ENCODE measurements at regions not wholly inside any gene's neighbourhood (a gene's known extent, or its start where the extent isn't known, plus 50 kb on each side); places are given as distances from the start of the nearest gene placed in this dataset.
A peak's percentile ranks its signal among the peaks of the same experiment; 100 is the strongest.
"Not testable (repeated sequence)": the region's sequence is repeated elsewhere in the genome, so short reads cannot be mapped to it uniquely, and the experiment has no call there.

DNA sequence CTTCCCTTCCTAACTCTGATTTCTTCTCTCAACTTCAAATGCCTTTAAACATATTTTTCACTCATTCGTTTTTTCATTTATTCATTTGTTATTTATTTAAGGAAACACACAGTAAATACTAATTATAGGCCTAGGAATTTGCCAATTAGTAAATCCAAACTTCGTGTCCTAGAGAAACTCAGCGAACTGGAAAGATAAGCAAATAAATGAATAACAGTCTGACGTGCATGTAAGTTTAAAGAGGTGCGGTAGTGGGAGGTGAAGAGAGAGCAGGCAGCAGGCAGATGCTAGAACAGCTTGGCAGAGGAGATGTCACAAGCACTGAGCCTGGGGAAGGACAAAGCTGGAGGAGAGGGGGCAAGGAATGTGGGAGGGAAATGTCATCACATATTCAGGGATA, 228.2 kb downstream of the DPY19L2 start:
- Mint-ChIP-seq H3K4me1 (no peaks in the 10 kb centered on the region), H3K27ac (peak overlapping the region in 1 of 6 donors; percentile 4), H3K4me3 (no peak overlapping the region), H3K36me3 (no peaks in the 10 kb centered on the region), H3K27me3 (no peaks in the 10 kb centered on the region), H3K9me3 (peaks cover 0 to 6% (median 0%) of the 10 kb centered on the region in 7 donors)
- ATAC-seq (ENCODE audit: low read depth in 2 of 2): no peak
- no peak for DNase-seq

DNA sequence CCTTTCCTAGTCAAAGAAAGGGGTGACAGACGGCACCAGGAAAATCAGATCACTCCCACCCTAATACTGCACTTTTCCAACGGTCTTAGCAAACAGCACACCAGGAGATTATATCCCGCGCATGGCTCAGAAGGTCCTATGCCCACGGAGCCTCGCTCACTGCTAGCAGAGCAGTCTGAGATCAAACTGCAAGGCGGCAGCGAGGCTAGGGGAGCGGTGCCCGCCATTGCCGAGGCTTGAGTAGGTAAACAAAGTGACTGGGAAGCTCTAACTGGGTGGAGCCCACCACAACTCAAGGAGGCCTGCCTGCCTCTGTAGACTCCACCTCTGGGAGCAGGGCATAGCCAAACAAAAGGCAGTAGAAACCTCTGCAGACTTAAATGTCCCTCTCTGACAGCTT, 233.9 kb downstream of the DPY19L2 start:
- not testable (repeated sequence) for H3K36me3 Mint-ChIP-seq; ATAC-seq (ENCODE audit: low read depth in 2 of 2); H3K4me3 Mint-ChIP-seq; H3K4me1 Mint-ChIP-seq; H3K27ac Mint-ChIP-seq; DNase-seq; H3K27me3 Mint-ChIP-seq
- peaks cover 0 to 13% (median 3%) of the 10 kb centered on the region in 7 donors for H3K9me3 Mint-ChIP-seq

DNA sequence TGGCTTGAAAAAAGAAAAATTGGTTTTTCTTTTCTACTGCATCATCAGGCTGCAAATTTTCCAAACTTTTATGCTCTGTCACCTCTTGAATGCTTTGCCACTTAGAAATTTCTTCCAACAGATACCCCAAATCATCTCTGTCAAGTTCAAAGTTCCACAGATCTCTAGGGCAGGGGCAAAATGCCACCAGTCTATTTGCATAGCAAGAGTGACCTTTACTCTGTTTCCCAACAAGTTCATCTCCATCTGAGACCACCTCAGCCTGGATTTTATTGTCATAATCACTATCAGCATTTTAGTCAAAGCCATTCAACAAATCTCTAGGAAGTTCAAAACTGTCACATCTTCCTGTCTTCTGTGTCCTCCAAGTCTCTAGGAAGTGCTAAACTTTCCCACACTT, 240.3 kb downstream of the DPY19L2 start:
- DNase-seq; H3K27ac Mint-ChIP-seq; H3K9me3 Mint-ChIP-seq; H3K4me3 Mint-ChIP-seq; H3K27me3 Mint-ChIP-seq; ATAC-seq (ENCODE audit: low read depth in 2 of 2); H3K4me1 Mint-ChIP-seq; H3K36me3 Mint-ChIP-seq: not testable (repeated sequence)

DNA sequence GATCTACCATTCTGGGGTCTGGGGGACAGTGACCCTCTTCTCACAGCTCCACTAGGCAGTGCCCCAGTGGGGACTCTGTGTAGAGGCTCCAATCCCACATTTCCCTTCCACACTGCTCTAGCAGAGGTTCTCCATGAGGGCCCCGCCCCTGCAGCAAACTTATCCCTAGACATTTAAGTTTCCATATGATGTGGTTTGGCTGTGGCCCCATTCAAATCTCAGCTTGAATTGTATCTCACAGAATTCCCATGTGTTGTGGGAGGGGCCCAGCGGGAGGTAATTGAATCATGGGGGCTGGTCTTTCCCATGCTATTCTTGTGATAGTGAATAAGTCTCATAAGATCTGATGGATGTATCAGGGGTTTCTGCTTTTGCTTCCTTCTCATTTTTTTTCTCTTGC, 241.3 kb downstream of the DPY19L2 start:
- not testable (repeated sequence) for H3K27ac Mint-ChIP-seq; H3K27me3 Mint-ChIP-seq; DNase-seq; H3K4me1 Mint-ChIP-seq; H3K36me3 Mint-ChIP-seq; H3K9me3 Mint-ChIP-seq; ATAC-seq (ENCODE audit: low read depth in 2 of 2); H3K4me3 Mint-ChIP-seq

DNA sequence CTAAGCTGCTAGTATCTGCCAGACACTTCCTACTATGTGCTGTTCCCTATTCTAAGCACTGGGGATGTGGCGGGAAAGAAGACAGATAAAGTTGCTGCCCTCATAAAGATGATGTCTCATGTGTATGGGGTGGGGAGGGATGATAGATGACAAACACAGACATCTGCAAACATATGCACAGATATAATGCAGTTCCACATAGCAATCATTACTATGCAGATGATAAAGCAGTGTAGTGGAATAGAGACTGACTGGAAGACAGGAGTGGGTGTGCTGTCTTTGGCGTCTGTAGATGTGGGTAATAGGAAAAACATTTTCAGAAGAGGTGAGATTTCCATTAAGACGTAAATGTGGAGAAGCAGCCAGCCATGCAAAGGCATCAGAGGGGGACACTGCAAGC, 243.6 kb downstream of the DPY19L2 start:
- H3K4me1 Mint-ChIP-seq: no peaks in the 10 kb centered on the region
- H3K36me3 Mint-ChIP-seq: no peaks in the 10 kb centered on the region
- H3K9me3 Mint-ChIP-seq: peaks cover 0 to 4% (median 0%) of the 10 kb centered on the region in 7 donors
- H3K27me3 Mint-ChIP-seq: peaks cover 0 to 4% (median 0%) of the 10 kb centered on the region in 3 donors
- H3K27ac Mint-ChIP-seq: no peak overlapping the region
- ATAC-seq (ENCODE audit: low read depth in 2 of 2) (no peak), DNase-seq (no peak)
- no peak overlapping the region for H3K4me3 Mint-ChIP-seq

DNA sequence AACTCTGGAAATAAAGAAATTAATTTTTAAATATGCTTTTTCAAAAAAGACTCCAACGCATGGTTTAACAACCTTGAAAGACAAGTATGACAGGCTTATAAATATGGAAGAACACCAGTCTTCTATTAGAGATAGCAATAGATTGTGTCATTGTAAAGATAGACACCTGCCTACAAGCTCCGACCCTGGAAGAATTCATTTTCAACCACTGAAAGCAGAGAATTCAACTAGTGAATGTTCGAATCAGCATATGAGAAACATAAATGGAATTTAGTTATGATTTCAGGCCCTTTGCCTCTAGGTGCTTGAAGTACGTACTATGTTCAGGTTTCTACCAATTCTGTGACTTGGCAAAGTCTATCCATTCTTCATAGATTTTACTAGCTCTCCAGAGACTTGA, 244.5 kb downstream of the DPY19L2 start:
- no peaks in the 10 kb centered on the region for H3K4me1 Mint-ChIP-seq
- H3K9me3 Mint-ChIP-seq: peaks cover 0 to 4% (median 0%) of the 10 kb centered on the region in 7 donors
- ATAC-seq (ENCODE audit: low read depth in 2 of 2): no peak
- no peaks in the 10 kb centered on the region for H3K36me3 Mint-ChIP-seq
- no peak overlapping the region for H3K27ac Mint-ChIP-seq
- DNase-seq: no peak
- no peak overlapping the region for H3K4me3 Mint-ChIP-seq
- H3K27me3 Mint-ChIP-seq: peaks cover 0 to 4% (median 0%) of the 10 kb centered on the region in 3 donors

DNA sequence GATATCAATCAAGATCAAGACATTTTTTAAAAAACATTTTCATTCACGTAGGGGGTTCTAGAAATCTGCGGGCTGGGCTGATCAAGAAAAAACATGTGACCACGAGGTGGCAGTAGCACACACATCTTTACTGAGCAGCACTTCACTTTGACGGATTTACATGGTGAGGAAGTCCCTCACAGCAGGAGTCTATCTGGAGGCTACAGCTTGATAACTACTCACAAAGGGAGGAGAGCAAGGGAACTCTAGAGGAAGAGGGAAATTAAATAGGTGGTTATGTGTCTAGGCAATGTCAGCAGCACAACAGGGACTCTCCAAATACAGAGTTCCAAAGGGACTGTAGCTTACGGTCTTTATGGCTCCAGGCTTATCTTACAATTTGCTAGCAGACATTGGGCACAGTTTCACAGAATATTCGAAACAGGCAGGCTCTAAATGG, 248.1 kb downstream of the DPY19L2 start:
- Mint-ChIP-seq H3K4me3 (no peak overlapping the region), H3K27ac (no peak overlapping the region), H3K27me3 (peaks cover 0 to 4% (median 0%) of the 10 kb centered on the region in 3 donors), H3K4me1 (no peaks in the 10 kb centered on the region), H3K9me3 (peaks cover 2 to 6% (median 3%) of the 10 kb centered on the region in 7 donors), H3K36me3 (peaks cover 0 to 2% of the 10 kb centered on the region in 2 donors)
- DNase-seq (peak; percentile 6), ATAC-seq (ENCODE audit: low read depth in 2 of 2) (peak in 1 of 2 donors; percentile 25)

DNA sequence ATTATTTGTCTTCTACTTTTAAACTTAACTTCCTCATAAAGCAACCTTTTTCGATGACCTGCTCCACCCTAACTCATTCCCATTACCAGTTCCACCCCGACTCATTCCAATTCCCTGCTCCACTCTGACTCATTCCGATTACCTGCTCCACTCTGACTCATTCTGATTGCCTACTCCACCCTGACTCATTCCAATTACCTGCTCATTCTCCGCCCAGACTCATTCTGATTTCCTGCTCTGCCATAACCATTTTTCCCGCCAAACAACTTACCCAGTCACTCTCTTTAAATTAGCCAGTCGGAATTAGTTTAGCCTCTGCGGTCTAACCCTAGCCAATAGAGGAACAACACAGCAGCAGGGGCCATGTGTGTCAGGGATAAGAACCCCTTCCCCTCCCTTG, 249.1 kb downstream of the DPY19L2 start:
- H3K36me3 Mint-ChIP-seq: peaks cover 0 to 7% of the 10 kb centered on the region in 2 donors
- peaks cover 7 to 11% (median 8%) of the 10 kb centered on the region in 7 donors for H3K9me3 Mint-ChIP-seq
- H3K27me3 Mint-ChIP-seq: no peaks in the 10 kb centered on the region
- ATAC-seq (ENCODE audit: low read depth in 2 of 2) (no peak), DNase-seq (no peak)
- H3K27ac Mint-ChIP-seq: no peak overlapping the region
- no peaks in the 10 kb centered on the region for H3K4me1 Mint-ChIP-seq
- H3K4me3 Mint-ChIP-seq: no peak overlapping the region

DNA sequence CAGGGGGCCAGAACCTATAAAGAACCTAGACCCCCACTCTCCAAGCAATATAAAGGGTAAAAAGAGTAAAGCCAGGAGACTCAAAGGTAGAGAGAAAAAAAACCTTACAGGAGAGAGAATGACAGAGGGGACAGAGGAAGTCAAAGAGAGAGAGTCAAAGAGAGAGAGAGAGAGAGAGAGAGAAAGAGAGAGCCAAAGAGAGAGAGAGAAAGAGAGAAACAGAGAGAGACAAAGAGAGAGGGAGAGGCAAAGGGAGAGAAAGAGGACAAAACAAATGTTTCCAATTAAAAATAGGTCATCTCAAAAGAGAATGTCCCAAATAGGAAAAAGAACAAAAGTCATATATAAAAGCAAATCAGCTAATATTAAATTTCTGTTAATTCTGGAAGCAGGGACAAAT, 251.5 kb downstream of the DPY19L2 start:
- Mint-ChIP-seq H3K27me3 (no peaks in the 10 kb centered on the region), H3K36me3 (peaks cover 0 to 7% of the 10 kb centered on the region in 2 donors), H3K9me3 (peaks cover 7 to 13% (median 8%) of the 10 kb centered on the region in 7 donors), H3K4me1 (no peaks in the 10 kb centered on the region), H3K4me3 (no peak overlapping the region), H3K27ac (no peak overlapping the region)
- ATAC-seq (ENCODE audit: low read depth in 2 of 2) (no peak), DNase-seq (no peak)

DNA sequence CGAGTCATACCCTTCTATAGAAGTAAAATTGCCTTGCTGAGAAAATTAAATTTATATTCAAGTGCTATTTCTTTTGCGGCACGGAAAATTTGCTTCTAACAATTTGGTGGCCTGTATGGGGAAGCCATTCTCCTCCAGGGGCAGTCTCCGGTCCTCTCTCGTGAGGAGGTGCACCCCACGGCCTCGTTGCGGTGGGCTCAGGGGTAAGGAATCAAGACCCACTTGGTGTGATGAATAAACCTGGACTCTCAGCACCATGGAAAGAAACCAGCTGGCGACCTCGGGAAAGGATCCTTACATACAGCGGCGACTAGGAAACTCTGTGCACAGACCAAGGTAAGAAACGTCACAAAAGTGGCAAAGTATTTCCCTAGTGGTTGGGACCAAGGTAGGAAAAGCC, 252.9 kb downstream of the DPY19L2 start:
- Mint-ChIP-seq H3K27ac (no peak overlapping the region), H3K27me3 (no peaks in the 10 kb centered on the region), H3K4me1 (no peaks in the 10 kb centered on the region), H3K4me3 (no peak overlapping the region), H3K36me3 (peaks cover 0 to 7% of the 10 kb centered on the region in 2 donors), H3K9me3 (peaks cover 6 to 13% (median 7%) of the 10 kb centered on the region in 7 donors)
- DNase-seq (no peak), ATAC-seq (ENCODE audit: low read depth in 2 of 2) (no peak)

DNA sequence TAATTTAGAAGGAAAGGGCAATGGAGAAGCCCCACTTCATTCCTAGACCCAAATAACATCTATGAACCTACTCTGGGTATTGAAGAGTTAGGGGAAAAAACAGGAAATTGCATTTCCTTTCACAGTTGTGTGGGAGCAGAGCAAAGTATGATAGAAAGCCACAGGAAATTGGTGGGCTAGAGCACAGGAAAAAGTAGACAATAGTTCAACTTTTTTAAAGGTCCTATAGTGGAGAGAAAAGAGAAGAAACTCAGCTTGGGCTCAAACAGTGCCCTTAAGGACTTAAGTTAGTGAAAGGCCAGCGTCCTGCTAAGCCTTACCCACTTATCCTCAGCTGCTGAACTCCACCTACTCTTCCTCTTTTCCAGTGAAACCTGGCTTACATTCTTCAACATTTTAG, 258.1 kb downstream of the DPY19L2 start:
- DNase-seq (no peak), ATAC-seq (ENCODE audit: low read depth in 2 of 2) (no peak)
- Mint-ChIP-seq H3K36me3 (peaks cover 0 to 5% of the 10 kb centered on the region in 2 donors), H3K4me3 (no peak overlapping the region), H3K27ac (no peak overlapping the region), H3K9me3 (peaks cover 4 to 13% (median 6%) of the 10 kb centered on the region in 7 donors), H3K27me3 (no peaks in the 10 kb centered on the region), H3K4me1 (no peaks in the 10 kb centered on the region)

DNA sequence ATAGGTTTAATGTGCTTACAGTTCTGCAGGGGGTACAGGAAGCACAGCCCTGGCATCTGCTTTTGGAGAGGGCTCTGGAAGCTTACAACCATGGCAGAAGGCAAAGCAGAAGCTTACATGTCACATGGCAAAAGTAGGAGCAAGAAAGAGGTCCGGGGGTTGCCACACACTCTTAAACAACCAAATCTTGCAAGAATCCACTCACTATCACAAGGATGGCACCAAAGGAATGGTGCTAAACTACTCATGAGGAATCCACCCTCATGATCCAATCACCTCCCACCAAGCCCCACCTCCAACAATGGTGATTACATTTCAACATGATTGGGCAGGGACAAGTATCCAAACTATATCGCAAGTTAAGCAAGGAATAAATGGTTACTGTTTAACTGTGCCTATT, 255.8 kb upstream of the AVPR1A start:
- no peaks in the 10 kb centered on the region for H3K4me1 Mint-ChIP-seq
- H3K27me3 Mint-ChIP-seq: no peaks in the 10 kb centered on the region
- no peaks in the 10 kb centered on the region for H3K36me3 Mint-ChIP-seq
- peaks cover 0 to 7% (median 0%) of the 10 kb centered on the region in 7 donors for H3K9me3 Mint-ChIP-seq
- no peak overlapping the region for H3K27ac Mint-ChIP-seq
- peak overlapping the region in 1 of 8 donors; percentile 43 for H3K4me3 Mint-ChIP-seq
- ATAC-seq (ENCODE audit: low read depth in 2 of 2): no peak
- DNase-seq: no peak

DNA sequence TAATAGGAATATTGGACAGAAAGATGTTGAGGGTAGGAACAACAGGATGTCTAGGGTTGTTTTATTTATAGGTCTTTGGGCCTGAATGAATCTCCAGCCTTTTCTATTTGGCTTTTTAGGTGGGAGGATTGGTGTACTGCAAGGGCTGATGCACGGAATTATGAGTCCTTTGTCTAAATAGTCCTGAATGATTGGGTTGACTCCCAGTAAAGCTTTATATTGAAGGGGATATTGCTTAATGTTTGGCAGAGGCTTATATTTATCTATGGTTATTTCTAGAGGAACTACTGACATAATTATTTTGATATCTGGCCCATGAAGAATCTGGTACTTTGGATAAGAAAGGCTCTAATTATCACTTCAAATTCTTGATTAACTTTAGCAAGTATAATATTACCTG, 253.6 kb upstream of the AVPR1A start:
- Mint-ChIP-seq H3K9me3 (peaks cover 0 to 7% (median 0%) of the 10 kb centered on the region in 7 donors), H3K27me3 (no peaks in the 10 kb centered on the region), H3K27ac (no peak overlapping the region), H3K36me3 (no peaks in the 10 kb centered on the region), H3K4me1 (no peaks in the 10 kb centered on the region), H3K4me3 (no peak overlapping the region)
- ATAC-seq (ENCODE audit: low read depth in 2 of 2) (no peak), DNase-seq (no peak)

DNA sequence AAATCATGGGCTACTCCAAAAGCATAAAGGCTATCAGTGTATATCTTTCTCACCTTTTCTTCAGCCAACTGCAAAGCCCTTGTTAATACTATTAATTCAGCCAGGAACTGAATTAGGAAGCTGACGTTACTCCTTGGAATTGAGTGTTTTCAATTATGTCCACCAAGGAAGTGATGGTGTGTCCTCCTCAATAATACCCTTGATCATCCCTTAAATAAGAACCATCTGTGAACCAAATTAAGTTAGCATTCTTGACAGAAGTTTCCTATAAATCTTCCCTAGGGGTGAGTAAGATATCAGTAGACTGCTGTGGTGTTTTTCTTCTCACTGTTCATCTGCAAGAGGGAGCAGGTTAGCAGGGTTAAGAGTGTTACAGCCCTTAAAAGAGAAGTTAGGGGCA, 252.3 kb upstream of the AVPR1A start:
- H3K27ac Mint-ChIP-seq: no peak overlapping the region

DNA sequence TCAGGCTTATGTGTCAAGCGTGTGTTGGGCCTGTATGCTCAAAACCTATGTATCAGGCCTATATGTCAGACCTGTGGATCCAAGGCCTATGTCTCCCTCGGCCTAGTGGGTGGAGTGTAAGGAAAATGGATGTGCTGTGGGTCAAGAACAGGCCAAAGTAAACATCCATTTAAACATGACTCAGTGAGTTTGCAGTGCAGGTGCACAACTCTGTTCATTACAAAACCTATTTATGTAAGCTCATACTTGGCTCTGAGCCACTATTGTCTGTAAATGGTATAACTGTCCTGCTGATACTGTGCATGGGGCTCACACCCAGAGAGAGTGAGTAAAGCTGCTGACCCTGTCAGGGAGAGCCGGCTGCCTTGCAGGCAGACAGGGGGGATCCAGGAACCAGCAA, 249.7 kb upstream of the AVPR1A start:
- Mint-ChIP-seq H3K27ac (no peak overlapping the region), H3K27me3 (no peaks in the 10 kb centered on the region), H3K4me3 (no peak overlapping the region), H3K36me3 (no peaks in the 10 kb centered on the region), H3K4me1 (no peaks in the 10 kb centered on the region), H3K9me3 (peaks cover 0 to 5% (median 0%) of the 10 kb centered on the region in 7 donors)
- DNase-seq: no peak
- no peak for ATAC-seq (ENCODE audit: low read depth in 2 of 2)

More for the DNA sequence above, 252.3 kb upstream of the AVPR1A start:
- H3K27me3 Mint-ChIP-seq: no peaks in the 10 kb centered on the region
- H3K9me3 Mint-ChIP-seq: peaks cover 0 to 7% (median under 1%) of the 10 kb centered on the region in 7 donors
- H3K4me3 Mint-ChIP-seq: no peak overlapping the region
- ATAC-seq (ENCODE audit: low read depth in 2 of 2) (no peak), DNase-seq (no peak)
- H3K36me3 Mint-ChIP-seq: no peaks in the 10 kb centered on the region
- no peaks in the 10 kb centered on the region for H3K4me1 Mint-ChIP-seq
